NCI-H1930 (cell line): ENCODE measurements at regions not wholly inside any gene's neighbourhood (a gene's known extent, or its start where the extent isn't known, plus 50 kb on each side); places are given as distances from the start of the nearest gene placed in this dataset.
"Not testable (repeated sequence)": the region's sequence is repeated elsewhere in the genome, so short reads cannot be mapped to it uniquely, and the experiment has no call there.

Experiments
- DNase-seq, 2 experiments: peaks; one replicate each; lab custom pipeline; 2025; lab: John Stamatoyannopoulos, UW

GRCh38 chr7:9919-10318 lies 182.5 kb upstream of the FAM20C start:
- not testable (repeated sequence) for DNase-seq

- not testable (repeated sequence) for DNase-seq
Observed at GRCh38 chr7:32565-33280, 159.6 kb upstream of the FAM20C start.

- DNase-seq, result not testable (repeated sequence)
Observed at GRCh38 chr7:35121-35541, 157.2 kb upstream of the FAM20C start.

- not testable (repeated sequence) for DNase-seq
Observed at GRCh38 chr7:36539-36938, 155.8 kb upstream of the FAM20C start.

- DNase-seq, result not testable (repeated sequence)
Observed at GRCh38 chr7:37656-38055, 154.7 kb upstream of the FAM20C start.

- not testable (repeated sequence) for DNase-seq
Observed at GRCh38 chr7:38444-38843, 153.9 kb upstream of the FAM20C start.

GRCh38 chr7:39984-40740 lies 152.2 kb upstream of the FAM20C start:
- DNase-seq, result not testable (repeated sequence)

- no peak for DNase-seq
Observed at GRCh38 chr7:40799-41750, 151.3 kb upstream of the FAM20C start.

- no peak for DNase-seq
Observed at GRCh38 chr7:41917-42565, 150.3 kb upstream of the FAM20C start.

- no peak for DNase-seq
Observed at GRCh38 chr7:43791-44540, 148.4 kb upstream of the FAM20C start.

GRCh38 chr7:44541-44896 lies 147.9 kb upstream of the FAM20C start:
- no peak for DNase-seq

GRCh38 chr7:45106-46090 lies 147.0 kb upstream of the FAM20C start:
- DNase-seq, result no peak

GRCh38 chr7:46123-46829 lies 146.1 kb upstream of the FAM20C start:
- no peak for DNase-seq

GRCh38 chr7:46830-47140 lies 145.6 kb upstream of the FAM20C start:
- no peak for DNase-seq

GRCh38 chr7:51456-52068 lies 140.8 kb upstream of the FAM20C start:
- DNase-seq, result no peak

GRCh38 chr7:52100-52499 lies 140.3 kb upstream of the FAM20C start:
- DNase-seq, result no peak

- no peak for DNase-seq
Observed at GRCh38 chr7:53531-53930, 138.8 kb upstream of the FAM20C start.

GRCh38 chr7:54615-55014 lies 137.8 kb upstream of the FAM20C start:
- no peak for DNase-seq

- DNase-seq, result no peak
Observed at GRCh38 chr7:55690-56248, 136.6 kb upstream of the FAM20C start.
